ENCODE measurements at regions not wholly inside any gene's neighbourhood (a gene's known extent, or its start where the extent isn't known, plus 50 kb on each side); places are given as distances from the start of the nearest gene placed in this dataset.
A peak's percentile ranks its signal among the peaks of the same experiment; 100 is the strongest.
"Not testable (repeated sequence)": the region's sequence is repeated elsewhere in the genome, so short reads cannot be mapped to it uniquely, and the experiment has no call there.

DNA sequence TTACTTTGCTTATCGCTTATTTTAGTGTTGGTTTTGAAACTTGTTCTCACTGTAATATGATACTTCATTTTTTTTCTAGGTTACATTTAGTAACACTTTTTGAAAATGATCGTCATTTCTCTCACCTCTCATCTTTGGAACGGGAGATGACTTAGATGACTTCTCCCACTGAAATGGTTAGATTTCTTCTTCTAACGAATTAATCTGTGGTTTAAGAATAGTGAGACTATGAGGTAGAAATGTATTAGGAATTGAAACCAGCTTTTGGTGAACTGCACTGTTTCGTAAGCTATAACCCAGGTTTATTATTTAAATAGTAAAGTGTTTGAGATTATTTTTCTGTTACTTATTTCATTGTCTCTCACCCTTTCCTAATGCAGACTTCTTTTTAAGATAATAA is 93.7 kb downstream of the PRR15 start:
- H3K4me3 ChIP-seq (ENCODE audit: low read depth, low read length), result no peak overlapping the region
- TF ChIP-seq, protein P1, sequence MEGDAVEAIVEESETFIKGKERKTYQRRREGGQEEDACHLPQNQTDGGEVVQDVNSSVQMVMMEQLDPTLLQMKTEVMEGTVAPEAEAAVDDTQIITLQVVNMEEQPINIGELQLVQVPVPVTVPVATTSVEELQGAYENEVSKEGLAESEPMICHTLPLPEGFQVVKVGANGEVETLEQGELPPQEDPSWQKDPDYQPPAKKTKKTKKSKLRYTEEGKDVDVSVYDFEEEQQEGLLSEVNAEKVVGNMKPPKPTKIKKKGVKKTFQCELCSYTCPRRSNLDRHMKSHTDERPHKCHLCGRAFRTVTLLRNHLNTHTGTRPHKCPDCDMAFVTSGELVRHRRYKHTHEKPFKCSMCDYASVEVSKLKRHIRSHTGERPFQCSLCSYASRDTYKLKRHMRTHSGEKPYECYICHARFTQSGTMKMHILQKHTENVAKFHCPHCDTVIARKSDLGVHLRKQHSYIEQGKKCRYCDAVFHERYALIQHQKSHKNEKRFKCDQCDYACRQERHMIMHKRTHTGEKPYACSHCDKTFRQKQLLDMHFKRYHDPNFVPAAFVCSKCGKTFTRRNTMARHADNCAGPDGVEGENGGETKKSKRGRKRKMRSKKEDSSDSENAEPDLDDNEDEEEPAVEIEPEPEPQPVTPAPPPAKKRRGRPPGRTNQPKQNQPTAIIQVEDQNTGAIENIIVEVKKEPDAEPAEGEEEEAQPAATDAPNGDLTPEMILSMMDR (IDR thresholded peaks at IDR 0.05; ENCODE audit: low read depth, low read length), result no peak

DNA sequence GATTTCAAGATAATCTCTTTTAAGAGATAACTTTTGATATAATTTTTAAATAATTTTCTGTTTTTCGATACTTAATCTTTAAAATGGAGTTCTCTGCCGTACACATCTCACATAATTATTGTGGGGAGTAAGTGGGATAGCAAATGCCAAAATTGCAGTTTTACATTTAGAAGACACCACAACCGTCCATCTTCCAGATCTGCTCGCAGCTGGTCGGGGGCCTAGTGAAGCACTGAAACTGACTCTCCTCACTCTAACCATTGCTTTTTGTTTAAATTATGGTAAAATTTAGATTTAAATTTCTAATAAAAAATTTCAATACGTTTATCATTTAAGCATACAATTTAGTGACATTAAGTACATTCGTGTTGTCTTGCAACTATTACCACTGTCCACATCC is 94.2 kb downstream of the PRR15 start:
- TF ChIP-seq, protein P1 (IDR thresholded peaks at IDR 0.05; ENCODE audit: low read depth, low read length), result no peak
- no peak overlapping the region for H3K4me3 ChIP-seq (ENCODE audit: low read depth, low read length)

DNA sequence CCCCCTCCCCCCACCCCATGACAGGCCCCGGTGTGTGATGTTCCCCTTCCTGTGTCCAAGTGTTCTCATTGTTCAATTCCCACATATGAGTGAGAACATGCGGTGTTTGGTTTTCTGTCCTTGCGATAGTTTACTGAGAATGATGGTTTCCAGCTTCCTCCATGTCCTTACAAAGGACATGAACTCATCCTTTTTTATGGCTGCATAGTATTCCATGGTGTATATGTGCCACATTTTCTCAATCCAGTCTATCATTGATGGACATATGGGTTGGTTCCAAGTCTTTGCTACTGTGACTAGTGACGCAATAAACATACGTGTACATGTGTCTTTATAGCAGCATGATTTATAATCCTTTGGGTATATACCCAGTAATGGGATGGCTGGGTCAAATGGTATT is 95.6 kb downstream of the PRR15 start:
- not testable (repeated sequence) for H3K4me3 ChIP-seq (ENCODE audit: low read depth, low read length)

DNA sequence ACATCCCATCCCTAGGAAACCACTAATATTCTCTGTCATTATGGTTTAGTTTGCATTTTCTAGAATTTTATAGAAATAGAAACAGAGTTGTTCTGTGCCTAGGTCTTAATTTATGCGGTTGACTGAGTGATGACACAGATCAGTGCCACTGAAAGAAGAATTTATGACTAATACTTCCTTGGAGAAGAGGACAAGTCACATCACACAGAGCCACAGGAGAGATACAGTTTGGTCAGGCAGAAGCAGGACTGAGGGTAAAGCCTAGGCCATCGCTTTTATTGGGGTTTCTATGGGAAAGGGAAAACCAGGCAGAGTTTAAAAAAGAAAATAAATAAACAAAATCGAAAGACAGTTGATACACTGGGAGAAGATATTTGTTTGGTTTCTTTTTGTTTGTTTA is 99.3 kb downstream of the PRR15 start:
- H3K4me3 ChIP-seq (ENCODE audit: low read depth, low read length), result not testable (repeated sequence)

DNA sequence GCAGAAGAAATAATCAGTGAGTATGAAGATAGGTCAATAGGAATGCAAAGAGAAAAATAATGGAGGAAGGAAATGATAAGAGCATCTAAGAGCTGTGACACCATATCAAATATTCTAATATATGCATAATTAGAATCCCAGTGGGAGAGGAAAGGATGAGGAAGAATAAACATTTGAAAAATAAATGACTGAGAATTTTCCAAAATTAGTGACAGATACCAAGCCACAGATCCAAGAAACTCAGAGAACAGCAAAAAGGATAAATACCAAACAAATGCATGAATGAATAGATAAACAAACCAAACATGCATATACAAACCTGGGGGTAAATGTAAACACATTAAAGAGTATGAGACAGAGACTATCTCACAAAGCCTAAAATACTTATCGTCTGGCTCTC is 101.4 kb downstream of the PRR15 start:
- H3K4me3 ChIP-seq (ENCODE audit: low read depth, low read length), result not testable (repeated sequence)

DNA sequence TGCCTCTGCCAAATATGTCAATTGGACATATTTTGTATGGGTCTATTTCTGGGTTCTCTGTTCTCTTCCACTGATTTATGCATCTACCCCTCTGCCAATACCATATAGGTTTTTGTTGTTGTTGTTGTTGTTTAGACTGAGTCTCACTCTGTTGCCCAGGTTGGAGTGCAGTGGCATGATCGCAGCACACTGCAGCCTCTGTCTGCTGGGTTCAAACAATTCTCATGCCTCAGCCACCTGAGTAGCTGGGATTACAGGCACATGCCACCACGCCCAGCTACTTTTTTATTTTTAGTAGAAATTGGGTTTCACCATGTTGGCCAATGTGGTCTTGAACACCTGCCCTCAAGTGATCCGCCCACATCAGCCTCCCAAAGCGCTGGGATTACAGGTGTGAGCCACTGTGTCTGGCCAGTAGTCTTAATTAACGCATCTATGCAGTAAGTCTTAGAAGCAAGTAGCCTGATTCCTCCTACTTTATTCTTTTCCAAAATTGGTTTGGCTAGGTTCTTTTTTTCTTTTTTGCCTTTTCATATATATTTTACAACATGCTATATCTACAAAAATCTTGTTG is 103.5 kb downstream of the PRR15 start:
- H3K4me3 ChIP-seq (ENCODE audit: low read depth, low read length), result not testable (repeated sequence)

DNA sequence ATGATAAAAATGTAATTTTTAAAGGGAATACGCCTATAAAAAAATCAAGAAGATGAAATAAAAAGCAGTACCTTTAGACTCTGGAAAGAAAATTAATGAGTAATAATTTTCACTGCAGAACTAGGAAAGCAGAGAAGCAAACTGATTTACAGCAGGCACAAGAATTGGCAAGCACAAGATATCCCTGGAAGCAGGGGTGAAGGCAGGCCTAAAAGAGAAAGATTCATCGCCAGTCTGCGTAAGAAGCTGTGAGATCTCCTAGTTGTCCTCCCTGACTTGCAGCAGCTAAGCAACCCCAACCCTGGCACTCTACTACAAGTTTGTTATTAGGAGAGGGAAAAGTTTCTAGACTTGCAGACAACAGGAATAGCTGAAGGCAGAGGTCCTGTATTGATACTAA is 107.7 kb downstream of the PRR15 start:
- not testable (repeated sequence) for H3K4me3 ChIP-seq (ENCODE audit: low read depth, low read length)

DNA sequence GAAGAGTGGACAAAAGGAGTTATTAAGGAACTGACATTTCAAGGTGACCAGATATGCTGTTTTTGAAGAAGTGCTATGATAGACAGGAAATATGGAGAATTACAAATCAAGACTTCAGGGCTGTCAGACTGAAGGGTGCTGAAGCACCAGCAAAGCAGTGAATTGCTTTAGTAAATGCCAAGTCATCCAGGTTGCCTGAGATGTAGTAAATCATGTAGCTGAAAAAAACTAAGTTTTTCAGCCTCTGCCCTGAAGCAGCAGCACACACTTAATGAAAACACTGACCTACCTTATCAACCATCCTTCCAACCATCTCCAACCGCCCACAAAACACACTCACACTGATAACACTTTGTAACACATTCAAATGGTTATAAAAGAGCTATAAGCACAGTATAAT is 110.0 kb downstream of the PRR15 start:
- H3K4me3 ChIP-seq (ENCODE audit: low read depth, low read length), result not testable (repeated sequence)

DNA sequence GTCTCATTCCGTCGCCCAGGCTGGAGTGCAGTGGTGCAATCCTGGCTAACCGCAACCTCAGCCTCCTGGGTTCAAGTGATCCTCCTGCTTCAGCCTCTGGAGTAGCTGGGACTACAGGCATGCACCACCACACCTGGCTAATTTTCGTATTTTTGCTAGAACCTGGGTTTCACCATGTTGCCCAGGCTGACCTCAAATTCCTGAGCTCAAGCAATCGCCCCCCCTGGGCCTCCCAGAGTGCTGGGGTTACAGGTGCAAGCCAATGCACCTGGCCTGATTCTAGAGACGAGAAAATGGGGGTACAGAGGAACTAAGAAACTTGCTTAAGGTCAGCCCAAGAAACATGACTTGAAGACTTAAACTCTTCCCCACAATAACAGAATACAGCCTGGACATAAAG is 111.0 kb downstream of the PRR15 start:
- not testable (repeated sequence) for H3K4me3 ChIP-seq (ENCODE audit: low read depth, low read length)

DNA sequence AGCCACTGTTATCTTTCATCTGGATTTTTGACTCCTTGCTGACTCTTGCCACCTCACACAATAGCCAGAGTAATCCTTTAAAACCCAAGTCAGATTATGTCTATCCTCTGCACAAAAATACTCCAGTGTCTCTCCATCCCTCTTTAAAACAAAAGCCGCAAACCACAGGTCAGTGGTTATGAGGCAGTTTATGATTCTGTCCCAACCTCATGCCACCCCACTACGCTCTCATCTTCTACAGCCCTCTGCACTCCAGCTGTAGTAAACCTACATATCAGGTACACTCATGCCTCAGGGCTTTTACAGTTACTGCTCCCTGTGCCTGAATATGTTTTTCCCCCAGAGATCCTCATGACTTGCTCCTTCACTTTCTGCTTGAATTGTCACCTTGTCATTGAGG is 113.6 kb downstream of the PRR15 start:
- not testable (repeated sequence) for H3K4me3 ChIP-seq (ENCODE audit: low read depth, low read length)

DNA sequence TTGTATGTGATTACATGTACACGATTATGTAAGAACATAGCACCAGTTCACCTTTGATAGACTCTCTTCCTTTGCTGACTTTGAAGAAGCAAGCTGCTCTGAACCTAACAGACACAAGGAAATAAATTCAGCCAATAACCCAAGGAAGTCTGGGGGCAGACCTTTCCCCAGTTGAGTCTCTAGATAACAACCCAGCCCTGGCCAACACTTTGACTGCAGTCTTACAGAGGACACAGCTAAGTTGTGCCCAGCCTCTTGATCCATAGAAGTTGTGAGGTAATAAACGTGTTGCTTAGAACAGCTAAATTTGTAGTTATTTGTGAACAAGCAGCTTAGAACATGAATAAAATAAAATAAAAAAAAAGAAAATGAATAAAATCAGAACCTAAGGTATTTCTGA is 116.3 kb downstream of the PRR15 start:
- H3K4me3 ChIP-seq (ENCODE audit: low read depth, low read length), result not testable (repeated sequence)

DNA sequence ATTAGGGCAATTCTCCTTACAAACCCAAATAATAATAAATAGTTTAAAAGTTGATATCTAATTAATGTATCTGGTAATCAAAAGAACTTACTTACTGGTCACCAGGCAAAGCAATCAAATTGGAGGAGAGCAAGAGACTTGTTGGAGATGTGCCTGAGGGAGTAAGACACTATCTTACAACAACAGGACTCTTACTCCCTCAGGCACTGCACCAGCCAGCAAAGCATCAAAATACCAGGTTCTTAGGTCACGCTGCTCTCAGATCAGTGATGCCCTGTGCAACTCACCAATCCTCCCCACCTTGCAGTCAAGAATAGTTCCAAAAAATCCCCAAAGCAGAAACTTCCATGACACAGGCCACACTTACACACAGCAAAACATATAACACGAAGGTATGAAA is 117.0 kb downstream of the PRR15 start:
- not testable (repeated sequence) for H3K4me3 ChIP-seq (ENCODE audit: low read depth, low read length)

DNA sequence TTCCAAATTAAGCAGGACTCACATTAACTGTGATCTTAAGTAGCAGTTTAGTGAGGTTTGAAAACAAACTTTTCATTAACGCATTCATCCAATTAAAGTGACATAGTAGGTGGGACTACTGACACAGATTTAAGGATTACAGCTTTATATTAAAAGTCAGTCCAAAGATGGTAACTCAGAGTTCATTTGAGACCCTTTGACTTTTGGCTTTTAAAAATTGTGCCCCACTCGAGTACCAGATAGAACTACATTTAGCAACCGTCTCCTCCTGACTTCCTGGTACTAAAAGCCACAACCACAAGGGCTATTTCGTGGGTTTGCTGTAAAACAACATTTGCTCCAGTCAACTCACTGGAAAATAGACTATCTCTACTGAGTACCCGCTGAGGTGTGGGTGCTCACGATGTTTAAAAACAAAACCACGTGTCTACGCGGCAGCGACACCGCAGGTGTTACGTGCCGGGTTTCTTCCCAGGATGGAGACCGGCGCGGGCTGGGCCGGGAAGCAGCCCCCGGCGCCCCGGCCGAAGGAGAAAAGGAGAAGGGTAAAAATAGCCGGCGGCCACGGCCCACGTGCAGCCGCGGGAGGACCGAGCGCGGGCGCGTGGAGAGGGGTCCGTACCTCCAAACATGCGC is 120.6 kb downstream of the PRR15 start:
- H3K4me3 ChIP-seq (ENCODE audit: low read depth, low read length), result peak overlapping the region; percentile 60

Data from WI38 (cell line).